ENCODE measurements at regions not wholly inside any gene's neighbourhood (a gene's known extent, or its start where the extent isn't known, plus 50 kb on each side); places are given as distances from the start of the nearest gene placed in this dataset.

- H2BK12ac ChIP-seq (ENCODE audit: insufficient read length, low read depth, low read length): no peak overlapping the region
- no peak overlapping the region for H3K27ac Mint-ChIP-seq
- no peaks in the 10 kb centered on the region for H3K23me2 ChIP-seq (ENCODE audit: insufficient read length, low read depth, low read length, poor library complexity, severe bottlenecking)
- H3K9ac ChIP-seq (ENCODE audit: extremely low read depth, insufficient read length, low read length): no peak overlapping the region
- no peak overlapping the region for H2AK5ac ChIP-seq (ENCODE audit: insufficient read length, low read length)
- peaks cover 8 to 10% of the 10 kb centered on the region in 2 experiments; a peak in 4 of 5 replicates for H3K9me3 Mint-ChIP-seq
- H4K91ac ChIP-seq (ENCODE audit: insufficient read length, low read depth, low read length): no peak overlapping the region
- H2BK20ac ChIP-seq (ENCODE audit: low read depth, low read length, poor library complexity, severe bottlenecking): no peak overlapping the region
- H3K36me3 Mint-ChIP-seq (ENCODE audit: insufficient read depth in 1 of 3, low read depth in 3 of 3): no peaks in the 10 kb centered on the region
- no peak overlapping the region for H3K18ac ChIP-seq (ENCODE audit: insufficient read length, low read depth, low read length)
- no peak overlapping the region for H3K23ac ChIP-seq (ENCODE audit: insufficient read length, low read depth, low read length)
- H4K20me1 ChIP-seq (ENCODE audit: control insufficient read depth, insufficient read depth, insufficient read length): no peaks in the 10 kb centered on the region
- no peak overlapping the region for H3T11ph ChIP-seq (ENCODE audit: low read length)
- H3K27me3 Mint-ChIP-seq (ENCODE audit: low read depth): no peaks in the 10 kb centered on the region
- H3K4me1 Mint-ChIP-seq: no peaks in the 10 kb centered on the region
- no peak overlapping the region for H3K56ac ChIP-seq (ENCODE audit: insufficient read length, low read depth, low read length)
- H4K5ac ChIP-seq (ENCODE audit: insufficient read length, low read depth, low read length): no peak overlapping the region
- no peak overlapping the region for H3K4me2 ChIP-seq (ENCODE audit: insufficient read depth, insufficient read length, low read length)
- H2BK5ac ChIP-seq (ENCODE audit: insufficient read length, low read length): no peak overlapping the region
- no peak overlapping the region for H3K4me3 Mint-ChIP-seq
- no peak overlapping the region for H2BK15ac ChIP-seq (ENCODE audit: low read depth, low read length)
- no peak overlapping the region for H4K8ac ChIP-seq (replicated peaks; ENCODE audit: insufficient read length, low read depth, low read length)
- H2AFZ ChIP-seq (ENCODE audit: low read length): no peak overlapping the region
- no peak overlapping the region for H3K4ac ChIP-seq (ENCODE audit: low read depth, low read length)
- no peak for TF ChIP-seq CTCF (conservative IDR thresholded peaks at IDR 0.05)
- H3K79me2 ChIP-seq (ENCODE audit: insufficient read depth, low read length): no peaks in the 10 kb centered on the region
- no peak overlapping the region for H3K14ac ChIP-seq (ENCODE audit: insufficient read depth, low read length)
- no peaks in the 10 kb centered on the region for H3K4me1 ChIP-seq (ENCODE audit: insufficient read depth, low read length)
- H3K27ac ChIP-seq (ENCODE audit: insufficient read length, low read depth, low read length): no peak overlapping the region
- no peak overlapping the region for H2BK120ac ChIP-seq (ENCODE audit: low read depth, low read length, poor library complexity, severe bottlenecking)
- no peak for DNase-seq
- no peaks in the 10 kb centered on the region for H3K79me1 ChIP-seq (ENCODE audit: insufficient read depth, low read depth, low read length, poor library complexity, severe bottlenecking)
- no peaks in the 10 kb centered on the region for H3K27me3 ChIP-seq (ENCODE audit: insufficient read depth, low read length)
- no peaks in the 10 kb centered on the region for H3K9me3 ChIP-seq (ENCODE audit: control insufficient read depth, low read depth, low read length)
These were observed 82.8 kb upstream of the KLHL1 start for GRCh38 chr13:70191034-70191433.
